ENCODE measurements at regions not wholly inside any gene's neighbourhood (a gene's known extent, or its start where the extent isn't known, plus 50 kb on each side); places are given as distances from the start of the nearest gene placed in this dataset.
"Not testable (repeated sequence)": the region's sequence is repeated elsewhere in the genome, so short reads cannot be mapped to it uniquely, and the experiment has no call there.

DNA sequence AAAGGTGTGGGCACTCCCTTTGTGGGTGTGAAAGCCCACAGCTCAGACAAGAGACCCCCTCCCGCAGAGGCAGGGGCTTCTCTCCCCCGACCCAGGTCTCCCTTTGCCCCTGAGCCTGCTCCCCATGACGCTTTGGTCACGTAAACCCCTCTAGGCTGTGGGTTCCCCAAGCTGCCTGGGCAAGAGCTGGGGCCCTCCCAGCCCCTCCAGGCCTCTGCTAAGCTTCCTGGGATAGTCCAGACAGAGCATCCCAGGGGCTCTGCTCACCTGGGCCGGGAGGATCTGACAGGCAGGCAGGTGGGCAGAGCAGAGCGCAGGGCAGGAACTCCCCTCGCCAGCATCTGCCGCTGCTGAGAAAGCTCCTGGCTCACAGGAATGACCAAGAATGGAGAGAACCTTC lies 177.3 kb downstream of the BANP start:
- DNase-seq (ENCODE audit: low read depth), result no peak

GRCh38 chr16:88129133-88129532 lies 177.9 kb downstream of the BANP start:
- DNase-seq (ENCODE audit: low read depth), result not testable (repeated sequence)

- no peak for DNase-seq (ENCODE audit: low read depth)
Observed at GRCh38 chr16:88130016-88130415, 178.8 kb downstream of the BANP start.

- no peak for DNase-seq (ENCODE audit: low read depth)
Observed at GRCh38 chr16:88130681-88131080, 179.4 kb downstream of the BANP start.

DNA sequence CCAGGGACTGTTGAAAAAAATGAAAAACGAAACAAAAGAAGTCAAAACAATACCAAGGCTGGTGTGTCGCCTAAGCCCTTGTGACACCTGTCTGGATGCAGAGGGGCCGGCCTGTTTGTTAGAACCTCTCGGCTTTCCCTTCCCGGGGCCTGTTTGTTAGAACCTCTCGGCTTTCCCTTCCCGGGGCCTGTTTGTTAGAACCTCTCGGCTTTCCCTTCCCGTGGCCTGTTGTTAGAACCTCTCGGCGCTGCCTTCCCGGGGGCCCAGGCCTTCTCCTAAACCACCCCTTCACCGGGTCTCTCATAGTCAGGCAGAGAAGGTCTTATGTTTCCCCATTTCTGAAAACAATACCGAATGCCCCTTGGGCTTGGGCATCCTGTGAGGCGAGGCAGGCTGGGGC lies 180.0 kb downstream of the BANP start:
- DNase-seq (ENCODE audit: low read depth), result no peak

GRCh38 chr16:88131966-88132365 lies 180.7 kb downstream of the BANP start:
- DNase-seq (ENCODE audit: low read depth), result no peak

- DNase-seq (ENCODE audit: low read depth), result no peak
Observed at GRCh38 chr16:88132836-88133506, 181.7 kb downstream of the BANP start.

DNA sequence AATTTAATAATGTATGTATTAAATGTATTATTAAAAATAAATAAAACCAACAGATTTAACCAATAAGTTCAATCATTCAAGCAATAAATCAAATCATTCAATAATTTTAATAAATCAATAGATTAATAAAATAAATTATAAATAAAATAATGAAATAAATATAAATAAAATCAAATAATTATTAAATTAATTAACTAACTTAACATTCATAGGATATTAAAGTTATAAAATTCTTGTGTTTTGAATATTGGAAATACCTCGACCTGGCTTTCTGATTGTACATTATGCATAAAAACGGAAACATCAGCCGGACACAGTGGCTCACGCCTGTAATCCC lies 182.2 kb downstream of the BANP start:
- no peak for DNase-seq (ENCODE audit: low read depth)

DNA sequence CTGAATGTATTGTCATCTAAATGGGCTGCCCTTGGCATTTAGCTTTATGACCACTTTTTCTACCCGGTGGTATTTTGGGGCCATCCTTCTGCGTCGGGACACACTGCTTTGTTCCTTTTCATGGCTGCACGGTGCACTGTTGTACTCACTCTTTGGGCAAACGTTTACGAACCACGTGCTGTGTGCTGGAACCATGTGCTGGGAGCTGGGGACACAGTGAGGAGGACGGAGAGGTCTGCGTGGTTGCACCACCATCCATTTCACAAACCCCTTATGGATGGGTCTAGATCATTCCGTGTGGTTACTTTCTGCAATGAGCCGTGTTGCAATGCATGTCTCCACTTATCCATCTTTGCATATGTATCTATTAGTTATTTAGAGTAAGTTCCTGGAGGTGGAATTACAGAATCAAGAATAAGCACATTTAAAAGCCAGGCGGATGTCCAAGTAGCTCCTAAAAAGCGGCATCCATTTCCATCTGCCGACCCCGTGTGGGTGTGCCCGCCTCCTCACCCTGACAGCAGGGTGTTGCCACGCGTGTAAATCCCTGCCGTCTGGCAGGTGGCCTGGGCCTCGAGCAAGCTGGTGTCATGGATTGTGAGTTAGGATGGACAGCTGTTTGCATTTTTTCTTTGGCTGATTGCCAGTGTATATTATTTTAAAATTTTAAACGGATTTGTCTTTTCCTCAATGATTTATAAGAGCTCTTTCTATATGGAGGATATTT lies 183.1 kb downstream of the BANP start:
- not testable (repeated sequence) for DNase-seq (ENCODE audit: low read depth)

DNA sequence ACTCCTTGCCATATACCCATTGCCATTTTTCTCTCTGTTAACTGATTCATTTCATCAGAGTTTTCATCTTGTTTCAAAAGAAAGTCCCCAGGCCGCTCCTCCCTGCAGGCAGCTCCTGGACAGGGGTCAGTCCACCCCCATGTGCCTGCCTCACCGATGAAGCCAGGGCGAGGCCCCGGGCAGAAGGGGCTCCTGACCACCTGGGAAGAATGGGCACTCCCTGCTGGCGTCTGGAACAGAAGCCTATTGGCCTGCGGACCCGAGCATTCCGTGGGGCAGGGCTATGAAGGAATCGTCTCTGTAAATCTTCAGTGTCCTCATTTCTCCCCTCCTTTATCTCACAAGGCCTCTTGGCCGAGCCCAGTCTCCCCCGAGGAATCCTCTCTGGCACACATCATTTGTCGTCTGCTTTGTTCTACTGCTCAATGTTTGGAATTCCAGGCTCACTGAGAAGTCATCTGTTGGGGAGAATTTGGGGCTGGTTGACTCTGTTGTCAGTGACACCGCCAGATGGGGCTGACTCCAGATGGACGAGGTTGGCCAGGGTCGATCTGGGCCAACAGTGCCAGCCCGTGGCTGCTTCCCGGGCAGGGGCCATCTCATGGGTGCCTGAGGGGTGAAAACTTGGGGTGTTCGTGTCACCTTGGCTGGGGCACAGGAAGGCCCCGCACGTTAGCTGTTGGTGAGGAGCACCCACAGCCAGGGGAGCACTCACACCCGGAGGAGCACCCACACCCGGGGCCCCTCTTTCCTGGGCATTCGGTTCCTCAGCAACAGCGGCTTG lies 183.9 kb downstream of the BANP start:
- peak; percentile 23 for DNase-seq (ENCODE audit: low read depth)

GRCh38 chr16:88136211-88136713 lies 185.0 kb downstream of the BANP start:
- DNase-seq (ENCODE audit: low read depth), result not testable (repeated sequence)

- DNase-seq (ENCODE audit: low read depth), result not testable (repeated sequence)
Observed at GRCh38 chr16:88136939-88137338, 185.7 kb downstream of the BANP start.

- DNase-seq (ENCODE audit: low read depth), result not testable (repeated sequence)
Observed at GRCh38 chr16:88139141-88139540, 187.9 kb downstream of the BANP start.

DNA sequence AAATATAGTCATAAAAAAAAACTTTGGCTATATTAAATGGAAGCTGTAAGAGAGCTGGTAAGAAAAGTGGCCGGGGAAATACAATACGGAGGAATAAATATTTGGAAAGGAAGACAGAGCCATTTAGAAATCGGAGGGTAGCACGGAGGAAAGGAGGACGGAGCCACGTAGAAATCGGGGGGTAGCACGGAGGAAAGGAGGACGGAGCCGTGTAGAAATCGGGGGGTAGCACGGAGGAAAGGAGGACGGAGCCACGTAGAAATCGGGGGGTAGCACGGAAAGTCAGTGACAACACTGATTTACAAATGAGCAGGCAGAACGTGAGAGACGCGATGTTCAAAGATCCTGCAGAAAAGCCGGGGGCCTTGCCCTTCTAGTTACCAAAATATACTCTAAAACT lies 189.0 kb downstream of the BANP start:
- not testable (repeated sequence) for DNase-seq (ENCODE audit: low read depth)

- no peak for DNase-seq (ENCODE audit: low read depth)
Observed at GRCh38 chr16:88141580-88141979, 190.3 kb downstream of the BANP start.

DNA sequence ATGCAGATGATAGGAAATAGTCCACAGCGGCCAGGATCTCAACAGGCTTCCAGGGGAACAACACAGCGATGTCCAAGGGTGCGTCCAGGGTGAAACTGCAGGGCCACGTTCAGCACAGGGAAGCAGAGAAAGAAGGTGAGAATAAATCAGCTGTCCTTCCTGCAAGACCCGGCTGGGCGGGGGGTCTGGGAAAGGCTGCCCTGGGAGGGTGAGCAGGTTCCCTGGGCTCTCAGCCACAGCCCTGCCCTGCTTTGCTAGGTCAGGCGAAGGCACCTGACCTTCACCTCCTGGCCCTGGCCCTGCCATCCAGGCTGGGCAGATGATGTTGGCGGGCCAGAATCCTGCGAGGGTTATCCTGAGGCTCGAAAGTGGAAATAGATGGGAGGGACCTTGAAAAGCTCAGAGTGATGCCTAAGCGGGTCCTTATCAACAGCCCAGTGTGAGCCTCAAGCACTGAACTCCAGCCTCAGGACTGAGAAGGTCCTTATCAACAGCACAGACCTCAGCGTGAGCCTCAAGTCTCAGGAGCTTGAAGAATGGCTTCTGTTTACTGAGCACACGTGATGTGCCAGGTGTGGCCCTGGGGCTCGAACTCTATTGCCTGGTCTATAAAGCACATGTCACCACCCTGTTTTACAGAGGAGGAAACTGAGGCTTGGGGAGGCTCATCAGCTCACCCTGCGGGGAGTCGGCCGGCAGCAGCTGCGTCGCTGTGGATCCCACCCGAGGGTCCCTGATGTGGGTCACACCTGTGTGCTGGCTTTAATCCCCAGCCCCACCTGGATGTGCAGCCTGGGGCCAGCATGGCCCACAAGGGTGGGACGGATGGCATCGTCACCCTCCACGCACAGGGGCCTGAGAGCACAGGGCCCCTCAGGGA lies 191.1 kb downstream of the BANP start:
- DNase-seq (ENCODE audit: low read depth), result not testable (repeated sequence)

GRCh38 chr16:88143122-88144027 lies 192.1 kb downstream of the BANP start:
- DNase-seq (ENCODE audit: low read depth), result not testable (repeated sequence)

DNA sequence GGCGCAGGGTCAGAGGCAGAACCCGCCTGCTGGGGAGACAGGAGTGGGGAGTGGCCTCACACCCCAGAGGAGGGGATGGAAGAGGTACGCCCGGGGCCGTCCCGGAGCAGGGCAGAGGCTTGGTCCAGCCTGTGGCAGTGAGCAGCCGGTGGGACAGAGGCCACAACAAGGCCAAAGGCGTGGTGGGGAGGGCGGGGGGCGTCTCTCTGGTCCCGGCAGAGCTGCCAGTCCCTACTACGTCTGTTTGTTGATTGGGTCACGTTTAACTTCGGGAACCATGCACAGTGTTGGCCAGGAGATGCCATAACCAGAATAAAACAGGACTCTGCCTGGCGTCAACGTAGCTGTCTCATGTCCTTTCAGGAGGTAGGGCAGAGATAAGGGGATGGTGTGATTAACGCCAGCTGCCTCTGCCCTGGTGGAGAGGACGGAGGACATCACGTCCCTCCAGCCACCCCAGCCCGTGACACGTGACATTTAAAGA lies 192.8 kb downstream of the BANP start:
- DNase-seq (ENCODE audit: low read depth), result peak; percentile 3

DNA sequence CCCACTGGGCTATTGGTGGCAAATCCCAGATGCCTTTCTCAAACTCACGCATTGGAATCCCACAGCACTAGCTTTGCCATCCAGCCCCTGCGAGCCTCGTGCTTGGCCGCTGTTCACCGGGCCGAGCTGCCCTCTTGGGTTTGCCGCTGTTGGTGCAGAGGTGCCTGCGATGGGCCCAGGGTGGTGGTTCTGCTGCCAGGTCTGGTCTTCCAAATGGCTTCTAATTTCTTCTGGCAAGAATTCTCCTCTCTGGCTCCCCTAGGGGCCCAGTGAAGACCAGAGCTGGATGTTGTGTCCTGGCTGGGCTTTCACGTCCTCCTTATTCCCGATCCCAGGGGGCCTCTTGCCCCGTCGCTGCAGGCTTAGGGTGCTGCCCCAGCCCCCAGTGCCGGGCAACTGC lies 194.1 kb downstream of the BANP start:
- not testable (repeated sequence) for DNase-seq (ENCODE audit: low read depth)

- not testable (repeated sequence) for DNase-seq (ENCODE audit: low read depth)
Observed at GRCh38 chr16:88145824-88146405, 194.7 kb downstream of the BANP start.
